ENCODE measurements at regions not wholly inside any gene's neighbourhood (a gene's known extent, or its start where the extent isn't known, plus 50 kb on each side); places are given as distances from the start of the nearest gene placed in this dataset.

DNA sequence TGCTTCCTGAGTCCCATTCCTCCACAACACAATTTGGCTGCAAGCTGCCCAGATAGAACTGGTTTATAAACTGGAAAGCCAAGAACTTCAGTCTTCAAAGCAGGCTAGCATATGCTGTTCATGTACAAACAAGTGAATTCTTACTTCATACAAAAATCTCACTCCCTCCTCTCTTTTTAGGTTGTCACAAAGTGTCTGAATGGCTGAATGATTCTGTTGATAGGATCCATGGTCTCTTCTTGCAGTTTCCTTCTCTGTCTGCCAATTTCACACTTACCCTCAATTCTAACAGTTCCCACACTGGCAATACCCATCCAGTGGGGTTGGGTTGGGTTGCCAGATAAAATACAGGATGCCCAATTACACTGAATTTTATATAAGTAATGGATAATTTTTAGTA is 363.5 kb downstream of the DEPDC1B start:
- H3K4me3 ChIP-seq: no peak overlapping the region
- H3K9me3 ChIP-seq: no peaks in the 10 kb centered on the region
- H3K4me1 ChIP-seq: no peaks in the 10 kb centered on the region
- H3K36me3 ChIP-seq: no peaks in the 10 kb centered on the region
- TF ChIP-seq, protein P1, sequence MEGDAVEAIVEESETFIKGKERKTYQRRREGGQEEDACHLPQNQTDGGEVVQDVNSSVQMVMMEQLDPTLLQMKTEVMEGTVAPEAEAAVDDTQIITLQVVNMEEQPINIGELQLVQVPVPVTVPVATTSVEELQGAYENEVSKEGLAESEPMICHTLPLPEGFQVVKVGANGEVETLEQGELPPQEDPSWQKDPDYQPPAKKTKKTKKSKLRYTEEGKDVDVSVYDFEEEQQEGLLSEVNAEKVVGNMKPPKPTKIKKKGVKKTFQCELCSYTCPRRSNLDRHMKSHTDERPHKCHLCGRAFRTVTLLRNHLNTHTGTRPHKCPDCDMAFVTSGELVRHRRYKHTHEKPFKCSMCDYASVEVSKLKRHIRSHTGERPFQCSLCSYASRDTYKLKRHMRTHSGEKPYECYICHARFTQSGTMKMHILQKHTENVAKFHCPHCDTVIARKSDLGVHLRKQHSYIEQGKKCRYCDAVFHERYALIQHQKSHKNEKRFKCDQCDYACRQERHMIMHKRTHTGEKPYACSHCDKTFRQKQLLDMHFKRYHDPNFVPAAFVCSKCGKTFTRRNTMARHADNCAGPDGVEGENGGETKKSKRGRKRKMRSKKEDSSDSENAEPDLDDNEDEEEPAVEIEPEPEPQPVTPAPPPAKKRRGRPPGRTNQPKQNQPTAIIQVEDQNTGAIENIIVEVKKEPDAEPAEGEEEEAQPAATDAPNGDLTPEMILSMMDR (IDR thresholded peaks at IDR 0.05): no peak
- DNase-seq (no peak), ATAC-seq (no peak)
- intact Hi-C loops (cut with DNase I): no loop called here
- no peaks in the 10 kb centered on the region for H3K27me3 ChIP-seq
- H3K27ac ChIP-seq: no peak overlapping the region

DNA sequence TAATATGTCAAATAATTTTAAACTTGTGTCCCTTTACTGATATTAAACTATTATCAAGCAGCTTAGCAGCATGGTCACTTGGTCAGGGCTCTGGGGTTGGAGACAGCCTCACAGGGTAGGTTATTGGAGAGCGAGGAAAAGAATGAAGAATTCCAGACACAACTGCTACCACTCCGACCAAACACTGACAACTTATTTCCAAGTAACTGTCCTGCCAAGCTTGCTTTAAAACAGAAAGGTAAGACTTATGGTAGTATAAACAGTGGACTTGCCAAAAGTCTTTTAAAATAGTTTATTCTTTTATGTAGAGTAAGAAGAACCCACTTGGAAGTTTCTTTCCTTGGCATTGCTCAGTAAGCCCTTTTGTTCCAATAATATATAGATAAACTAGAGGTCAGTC is 364.1 kb downstream of the DEPDC1B start:
- ATAC-seq (no peak), DNase-seq (no peak)
- no peak overlapping the region for H3K4me3 ChIP-seq
- TF ChIP-seq, protein P1 (IDR thresholded peaks at IDR 0.05): no peak
- H3K36me3 ChIP-seq: no peaks in the 10 kb centered on the region
- no peak overlapping the region for H3K27ac ChIP-seq
- H3K4me1 ChIP-seq: no peaks in the 10 kb centered on the region
- H3K9me3 ChIP-seq: no peaks in the 10 kb centered on the region
- intact Hi-C loops (cut with DNase I): no loop called here
- H3K27me3 ChIP-seq: no peaks in the 10 kb centered on the region

DNA sequence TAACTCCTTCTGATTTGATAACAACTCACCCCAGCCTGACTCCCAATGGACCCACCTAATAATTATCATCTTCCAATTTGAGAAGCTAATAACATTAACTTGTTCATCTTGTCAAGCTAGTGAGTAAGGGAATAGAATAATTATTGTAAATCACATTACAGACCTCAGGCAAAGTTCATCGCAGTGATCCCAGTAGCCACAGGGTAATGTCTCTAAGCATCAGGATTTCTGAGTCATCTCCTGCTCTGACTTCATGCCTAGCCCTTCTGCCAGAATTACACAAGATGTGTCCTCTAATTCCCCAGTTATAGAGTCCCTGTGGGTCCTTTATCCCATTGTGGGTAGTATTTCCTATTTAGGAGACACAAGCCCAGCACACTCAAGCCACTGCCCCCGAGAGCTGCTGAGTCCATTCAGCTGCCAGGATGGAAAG is 365.7 kb downstream of the DEPDC1B start:
- Histone ChIP-seq H3K27ac (no peak overlapping the region), H3K9me3 (no peaks in the 10 kb centered on the region), H3K4me1 (no peaks in the 10 kb centered on the region), H3K36me3 (no peaks in the 10 kb centered on the region), H3K27me3 (no peaks in the 10 kb centered on the region), H3K4me3 (no peak overlapping the region)
- TF ChIP-seq, protein P1 (IDR thresholded peaks at IDR 0.05): no peak
- DNase-seq (no peak), ATAC-seq (no peak)
- intact Hi-C loops (cut with DNase I): no loop called here

DNA sequence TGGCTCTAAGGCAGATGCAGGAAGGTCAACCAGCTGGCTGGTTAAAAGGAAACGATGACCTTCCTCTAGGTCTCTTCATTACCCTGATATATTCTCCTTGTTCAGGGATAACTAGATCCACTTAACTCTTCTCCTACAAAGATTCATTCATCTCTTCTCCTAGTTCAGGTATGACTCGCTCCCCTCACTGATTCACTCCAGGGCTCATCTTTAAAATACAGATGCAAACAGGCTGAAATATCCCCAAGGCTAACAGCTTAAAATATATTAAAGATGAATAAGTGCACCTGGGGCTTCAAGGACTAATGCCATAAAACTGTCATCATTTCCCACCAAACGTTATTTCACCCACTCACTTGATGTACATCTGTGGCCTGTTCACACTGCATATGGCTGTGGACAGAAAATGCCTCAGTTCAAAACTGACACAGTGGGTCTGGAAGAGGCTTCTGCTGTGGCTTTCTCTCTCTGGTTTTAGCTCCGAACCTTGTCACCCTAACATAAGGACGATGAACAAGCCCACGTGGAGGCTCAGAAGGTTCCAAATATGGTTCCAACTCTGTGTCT is 366.9 kb downstream of the DEPDC1B start:
- H3K27ac ChIP-seq: no peak overlapping the region
- intact Hi-C loops (cut with DNase I): no loop called here
- TF ChIP-seq, protein P1 (IDR thresholded peaks at IDR 0.05): no peak

DNA sequence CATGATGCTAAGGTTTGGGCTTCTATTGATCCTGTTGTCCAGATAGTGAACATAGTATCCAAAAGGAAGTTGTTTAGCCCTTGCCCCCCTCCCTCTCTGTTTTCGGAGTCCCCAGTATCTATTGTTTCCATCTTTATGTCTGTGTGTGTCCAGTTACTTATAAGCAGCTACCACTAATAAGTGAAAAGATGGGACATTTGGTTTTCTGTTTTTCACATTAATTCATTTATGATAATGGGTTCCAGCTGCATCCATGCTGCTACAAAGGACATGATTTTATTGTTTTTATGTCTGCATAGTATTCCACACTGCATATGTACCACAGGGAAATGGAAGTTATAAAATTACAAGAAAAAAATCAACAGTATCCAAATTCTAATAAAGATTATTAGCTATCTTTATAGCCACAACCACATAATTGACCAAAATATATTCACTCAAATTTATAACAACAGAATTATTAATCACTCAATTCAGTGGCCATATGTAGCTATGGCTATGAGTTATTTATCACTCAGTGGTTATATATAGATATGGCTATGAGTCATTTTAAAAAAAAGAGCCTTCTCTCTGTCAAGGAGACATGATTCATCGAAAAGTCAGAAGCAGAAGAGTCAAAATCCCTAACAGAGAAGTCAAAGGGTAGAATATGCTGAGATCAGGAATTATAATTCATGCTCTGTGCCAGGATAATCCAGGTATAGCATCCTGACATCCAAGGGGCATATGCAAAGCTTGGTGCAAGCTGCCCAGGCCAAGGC is 367.5 kb downstream of the DEPDC1B start:
- H3K4me3 ChIP-seq: no peak overlapping the region
- no peaks in the 10 kb centered on the region for H3K27me3 ChIP-seq
- no peak overlapping the region for H3K27ac ChIP-seq
- no peaks in the 10 kb centered on the region for H3K4me1 ChIP-seq
- intact Hi-C loops (cut with DNase I): no loop called here
- H3K36me3 ChIP-seq: no peaks in the 10 kb centered on the region
- TF ChIP-seq, protein P1 (IDR thresholded peaks at IDR 0.05): no peak
- peaks cover 0 to 7% of the 10 kb centered on the region in 2 donors for H3K9me3 ChIP-seq
- no peak for ATAC-seq
- DNase-seq: no peak

More for the DNA sequence above, 366.9 kb downstream of the DEPDC1B start:
- H3K27me3 ChIP-seq: no peaks in the 10 kb centered on the region
- peaks cover 0 to 4% of the 10 kb centered on the region in 2 donors for H3K9me3 ChIP-seq
- no peak for DNase-seq
- no peaks in the 10 kb centered on the region for H3K4me1 ChIP-seq
- no peak for ATAC-seq
- no peaks in the 10 kb centered on the region for H3K36me3 ChIP-seq
- no peak overlapping the region for H3K4me3 ChIP-seq

Measured in left lung (tissue), 4 donors.